Breast epithelium (tissue), 3 donors: ENCODE measurements at regions not wholly inside any gene's neighbourhood (a gene's known extent, or its start where the extent isn't known, plus 50 kb on each side); places are given as distances from the start of the nearest gene placed in this dataset.

ENCODE experiments used
- POLR2A ChIP-seq: fragments of 450-650 bp; IDR thresholded peaks from one replicate; pipeline ENCODE4 v1.6.1; 2016; ENCODE audit warnings: antibody characterized with exemption, mild to moderate bottlenecking, moderate library complexity
- POLR2AphosphoS5 ChIP-seq, 3 donors: sonication (generic); formaldehyde crosslinking; IDR thresholded peaks; one replicate each; pipeline ENCODE4 v1.6.1; 2017; ENCODE audit warnings: antibody characterized with exemption in 3 of 3
- TF ChIP-seq, protein P1 (sequence below), 3 donors: fragments of 450-650 bp; IDR thresholded peaks; one replicate each; pipeline ENCODE4 v1.5.1; 2016 to 2017; ENCODE audit warnings: antibody characterized with exemption in 3 of 3, mild to moderate bottlenecking in 3 of 3, moderate library complexity in 3 of 3

DNA sequence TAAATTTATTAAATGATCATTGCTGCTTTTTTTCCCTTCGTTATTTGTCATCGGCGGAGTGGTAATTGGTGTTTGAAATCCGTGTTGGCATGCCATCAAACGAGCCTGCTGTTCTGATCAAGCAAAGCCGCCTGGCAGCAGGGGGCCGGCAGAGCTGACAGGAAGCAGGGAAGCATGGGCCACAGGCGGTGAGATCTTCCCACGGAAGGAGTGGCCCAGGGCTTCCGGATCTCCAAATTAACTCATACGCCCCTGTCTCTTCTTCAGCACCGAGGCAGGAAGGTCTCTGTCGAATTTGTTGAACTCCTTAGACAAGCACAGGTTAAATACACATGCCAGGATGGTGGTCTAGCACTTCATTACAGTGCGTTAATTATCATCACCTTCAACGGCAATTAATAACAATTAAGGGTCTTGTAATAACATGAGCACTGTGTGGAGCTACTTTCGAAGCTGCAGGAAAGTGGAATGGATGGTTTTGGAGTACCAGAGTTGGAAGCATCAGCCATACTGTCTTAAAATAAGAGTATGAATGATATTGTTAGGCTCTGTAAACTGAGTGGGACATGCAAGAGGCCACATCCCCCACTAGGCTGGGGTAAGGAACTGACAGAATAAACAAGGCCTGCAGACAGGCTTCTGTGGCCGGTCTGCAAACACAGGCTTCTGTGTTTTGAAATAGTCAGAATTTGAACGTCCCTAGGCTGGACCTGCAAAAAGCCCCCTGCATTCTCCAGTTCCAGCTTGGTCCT, 199.4 kb upstream of the DAB1 start:
- TF ChIP-seq, protein P1, sequence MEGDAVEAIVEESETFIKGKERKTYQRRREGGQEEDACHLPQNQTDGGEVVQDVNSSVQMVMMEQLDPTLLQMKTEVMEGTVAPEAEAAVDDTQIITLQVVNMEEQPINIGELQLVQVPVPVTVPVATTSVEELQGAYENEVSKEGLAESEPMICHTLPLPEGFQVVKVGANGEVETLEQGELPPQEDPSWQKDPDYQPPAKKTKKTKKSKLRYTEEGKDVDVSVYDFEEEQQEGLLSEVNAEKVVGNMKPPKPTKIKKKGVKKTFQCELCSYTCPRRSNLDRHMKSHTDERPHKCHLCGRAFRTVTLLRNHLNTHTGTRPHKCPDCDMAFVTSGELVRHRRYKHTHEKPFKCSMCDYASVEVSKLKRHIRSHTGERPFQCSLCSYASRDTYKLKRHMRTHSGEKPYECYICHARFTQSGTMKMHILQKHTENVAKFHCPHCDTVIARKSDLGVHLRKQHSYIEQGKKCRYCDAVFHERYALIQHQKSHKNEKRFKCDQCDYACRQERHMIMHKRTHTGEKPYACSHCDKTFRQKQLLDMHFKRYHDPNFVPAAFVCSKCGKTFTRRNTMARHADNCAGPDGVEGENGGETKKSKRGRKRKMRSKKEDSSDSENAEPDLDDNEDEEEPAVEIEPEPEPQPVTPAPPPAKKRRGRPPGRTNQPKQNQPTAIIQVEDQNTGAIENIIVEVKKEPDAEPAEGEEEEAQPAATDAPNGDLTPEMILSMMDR (IDR thresholded peaks at IDR 0.05): no peak
- TF ChIP-seq POLR2A: no peak
- TF ChIP-seq POLR2AphosphoS5 (IDR thresholded peaks at IDR 0.05): no peak
